Endothelial cell of umbilical vein (primary cell): ENCODE measurements at regions not wholly inside any gene's neighbourhood (a gene's known extent, or its start where the extent isn't known, plus 50 kb on each side); places are given as distances from the start of the nearest gene placed in this dataset.

Source experiments
- BruUV-seq: library from RNA; stranded (reverse); fragments of 400-500 nt; replicated peaks from 2 replicates; lab custom pipeline; 2021; lab: Mats Ljungman, UMichigan
- CTCF ChIA-PET: fragments of 300-600, 350-600 bp; sonication (Branson Sonifier 250); formaldehyde crosslinking; loops from one replicate; lab custom pipeline; 2021; ENCODE audit warnings: antibody characterized with exemption, inconsistent platforms; lab: Charles Lee
- POLR2A ChIA-PET: fragments of 300-600, 350-600 bp; sonication (Branson Sonifier 250); formaldehyde crosslinking; loops from one replicate; lab custom pipeline; 2021; ENCODE audit warnings: antibody characterized with exemption, inconsistent platforms; lab: Charles Lee
- DNase-seq: peaks from one replicate; pipeline ENCODE4 v3.0.0-alpha.2; 2011; ENCODE audit warnings: low read depth, low spot score
- FAIRE-seq: peaks from 2 replicates; lab custom pipeline; 2011; peaks lifted over from hg19 to GRCh38; lab: Jason Lieb, UNC
- H2AFZ ChIP-seq: 2 replicates; pipeline ENCODE4 v1.6.0; 2012; ENCODE audit warnings: low read depth, low read length, control low read depth, inconsistent platforms
- H3K27ac ChIP-seq: 2 replicates; pipeline ENCODE4 v1.5.1; 2011; ENCODE audit warnings: low read depth, mild to moderate bottlenecking, control low read depth, low read length, moderate library complexity; ENCODE audit not compliant: insufficient read depth
- H3K27me3 ChIP-seq, 2 experiments: 2 replicates each; pipeline versions ENCODE4 v1.6.0 to v1.6.1; 2011; ENCODE audit warnings: low read length in 2 of 2, mixed read lengths in 1 of 2; ENCODE audit not compliant: control insufficient read depth in 2 of 2, insufficient read depth in 2 of 2
- H3K36me3 ChIP-seq, 2 experiments: 2 replicates in 1 of 2; 3 replicates in 1 of 2; pipeline ENCODE4 v1.5.1; 2011; ENCODE audit warnings: low read length in 2 of 2, mild to moderate bottlenecking in 1 of 2, moderate library complexity in 1 of 2; ENCODE audit not compliant: control insufficient read depth in 2 of 2, insufficient read depth in 2 of 2; ENCODE audit errors: extremely low read depth in 1 of 2
- H3K4me1 ChIP-seq: 3 replicates; pipeline ENCODE4 v1.5.1; 2011; ENCODE audit warnings: mild to moderate bottlenecking, low read length; ENCODE audit not compliant: control insufficient read depth, insufficient read depth; ENCODE audit errors: extremely low read depth
- H3K4me2 ChIP-seq: 2 replicates; pipeline ENCODE4 v1.6.1; 2011; ENCODE audit warnings: low read length, control low read depth, mixed read lengths; ENCODE audit not compliant: insufficient read depth
- H3K4me3 ChIP-seq, 3 experiments: fragments of 200-600 bp in 1 of 3; sonication (generic), shearing (Covaris generic) in 1 of 3; replicated peaks in 1 of 3; 2 replicates each; pipeline ENCODE4 v1.5.1; 2011 to 2016; ENCODE audit warnings: control low read depth in 3 of 3, low read length in 3 of 3, mild to moderate bottlenecking in 2 of 3, inconsistent platforms in 1 of 3, low read depth in 1 of 3, moderate library complexity in 1 of 3; ENCODE audit not compliant: insufficient read depth in 1 of 3
- H3K79me2 ChIP-seq: 2 replicates; pipeline ENCODE4 v1.6.0; 2012; ENCODE audit warnings: low read length, inconsistent platforms; ENCODE audit not compliant: control insufficient read depth, insufficient read depth
- H3K9ac ChIP-seq: replicated peaks from 2 replicates; pipeline ENCODE3; 2011; ENCODE audit warnings: low read length, control low read depth; ENCODE audit not compliant: insufficient read depth; ENCODE audit errors: extremely low read depth
- H3K9me1 ChIP-seq: replicated peaks from 3 replicates; pipeline ENCODE4 v1.6.0; 2011; ENCODE audit warnings: mild to moderate bottlenecking, low read length; ENCODE audit not compliant: control insufficient read depth, insufficient read depth; ENCODE audit errors: extremely low read depth
- H3K9me3 ChIP-seq: replicated peaks from 2 replicates; pipeline ENCODE4 v1.5.1; 2012; ENCODE audit warnings: low read length, inconsistent platforms; ENCODE audit not compliant: control insufficient read depth, insufficient read depth
- H4K20me1 ChIP-seq: replicated peaks from 2 replicates; pipeline ENCODE3; 2011; ENCODE audit warnings: mild to moderate bottlenecking, low read length; ENCODE audit not compliant: control insufficient read depth, insufficient read depth; ENCODE audit errors: extremely low read depth
- EZH2 ChIP-seq: IDR thresholded peaks from 2 replicates; pipeline ENCODE4 v1.6.1; 2012; ENCODE audit warnings: borderline replicate concordance, low read depth, mild to moderate bottlenecking, moderate library complexity, low read length, inconsistent platforms; ENCODE audit not compliant: severe bottlenecking
- FOS ChIP-seq: IDR thresholded peaks from 2 replicates; pipeline ENCODE4 v1.6.1; 2011; ENCODE audit warnings: mild to moderate bottlenecking, low read length, moderate library complexity, borderline replicate concordance; ENCODE audit not compliant: insufficient read depth
- GATA2 ChIP-seq: IDR thresholded peaks from 2 replicates; pipeline ENCODE4 v1.7.0; 2011; ENCODE audit warnings: low read depth, mild to moderate bottlenecking, moderate library complexity, mixed read lengths, low read length; ENCODE audit not compliant: insufficient read length, insufficient read depth
- JUN ChIP-seq: IDR thresholded peaks from 2 replicates; pipeline ENCODE4 v1.6.1; 2011; ENCODE audit warnings: borderline replicate concordance, low read depth; ENCODE audit not compliant: insufficient read length, insufficient read depth
- MYC ChIP-seq: IDR thresholded peaks from one replicate; pipeline ENCODE4 v1.6.1; 2011; ENCODE audit warnings: mild to moderate bottlenecking, low read depth, low read length
- POLR2A ChIP-seq: IDR thresholded peaks from 2 replicates; pipeline ENCODE4 v1.6.1; 2012; ENCODE audit warnings: low read depth, mild to moderate bottlenecking, control low read depth, low read length
- POLR2AphosphoS5 ChIP-seq: IDR thresholded peaks from 2 replicates; pipeline ENCODE4 v1.6.1; 2012; ENCODE audit warnings: low read depth, mild to moderate bottlenecking, control low read depth, low read length, moderate library complexity; ENCODE audit not compliant: insufficient read depth
- dilution Hi-C: fragments of 300-500 bp; cut with MboI; formaldehyde crosslinking; loops from one replicate; pipeline ENCODE4 v1.15.0; 2019; ENCODE audit warnings: low sequenced_read_pairs; ENCODE audit not compliant: extremely low pct_ligation_motif_present
- intact Hi-C: fragments of 100-400 bp; cut with micrococcal nuclease; formaldehyde crosslinking; loops from one replicate; pipeline ENCODE4 v1.10.0; 2022
- TF ChIP-seq, protein P1 (sequence below), 2 donors: IDR thresholded peaks; 1 replicate in 1 of 2; 2 replicates in 1 of 2; pipeline ENCODE4 v1.5.1; 2011; ENCODE audit warnings: low read length in 2 of 2, mild to moderate bottlenecking in 2 of 2, moderate library complexity in 2 of 2, control low read depth in 1 of 2, inconsistent platforms in 1 of 2, low read depth in 1 of 2; ENCODE audit not compliant: insufficient read depth in 1 of 2; ENCODE audit errors: extremely low read depth in 1 of 2
- TF ChIP-seq, protein P2 (sequence below): IDR thresholded peaks from 2 replicates; pipeline ENCODE4 v1.6.1; 2011; ENCODE audit not compliant: insufficient read depth, insufficient read length

DNA sequence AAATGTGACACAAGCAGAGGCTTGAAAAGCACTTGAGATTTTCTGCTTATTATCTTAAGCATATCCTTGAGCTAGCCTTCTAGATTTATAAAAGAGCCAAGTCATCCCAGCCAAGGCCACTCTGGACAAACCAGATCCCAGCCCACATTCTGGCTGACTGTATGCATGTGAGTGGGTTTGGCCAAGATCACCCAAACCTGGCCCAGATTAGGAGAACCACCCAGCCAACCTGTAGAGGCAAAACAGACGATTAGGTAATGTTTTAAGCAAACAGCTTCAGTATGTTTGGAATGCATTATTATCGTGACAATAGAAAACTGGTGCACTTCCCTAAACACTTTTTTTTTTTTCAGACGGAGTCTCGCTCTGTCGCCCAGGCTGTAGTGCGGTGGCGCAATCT, 151.9 kb downstream of the SPATA31D1 start:
- no peaks in the 10 kb centered on the region for H4K20me1 ChIP-seq
- H3K27me3 ChIP-seq: no peaks in the 10 kb centered on the region
- H3K4me2 ChIP-seq: no peak overlapping the region
- no TSS peak for BruUV-seq
- H3K4me3 ChIP-seq: no peak overlapping the region
- intact Hi-C loops (no loop called here), dilution Hi-C loops (no loop called here)
- no peaks in the 10 kb centered on the region for H3K9me3 ChIP-seq
- FAIRE-seq: no peak
- no peak for DNase-seq
- H3K9ac ChIP-seq: no peak overlapping the region
- H3K27ac ChIP-seq: no peak overlapping the region
- ChIA-PET CTCF (interaction anchor here (1.0 kb wide), 2 partner anchors 13 kb away, joined by 3 read pairs; no protein-coding TSS in a partner anchor), POLR2A (no interaction called here)
- no peaks in the 10 kb centered on the region for H3K9me1 ChIP-seq
- H3K4me1 ChIP-seq: no peaks in the 10 kb centered on the region
- no peak overlapping the region for H2AFZ ChIP-seq
- TF ChIP-seq, protein P1, sequence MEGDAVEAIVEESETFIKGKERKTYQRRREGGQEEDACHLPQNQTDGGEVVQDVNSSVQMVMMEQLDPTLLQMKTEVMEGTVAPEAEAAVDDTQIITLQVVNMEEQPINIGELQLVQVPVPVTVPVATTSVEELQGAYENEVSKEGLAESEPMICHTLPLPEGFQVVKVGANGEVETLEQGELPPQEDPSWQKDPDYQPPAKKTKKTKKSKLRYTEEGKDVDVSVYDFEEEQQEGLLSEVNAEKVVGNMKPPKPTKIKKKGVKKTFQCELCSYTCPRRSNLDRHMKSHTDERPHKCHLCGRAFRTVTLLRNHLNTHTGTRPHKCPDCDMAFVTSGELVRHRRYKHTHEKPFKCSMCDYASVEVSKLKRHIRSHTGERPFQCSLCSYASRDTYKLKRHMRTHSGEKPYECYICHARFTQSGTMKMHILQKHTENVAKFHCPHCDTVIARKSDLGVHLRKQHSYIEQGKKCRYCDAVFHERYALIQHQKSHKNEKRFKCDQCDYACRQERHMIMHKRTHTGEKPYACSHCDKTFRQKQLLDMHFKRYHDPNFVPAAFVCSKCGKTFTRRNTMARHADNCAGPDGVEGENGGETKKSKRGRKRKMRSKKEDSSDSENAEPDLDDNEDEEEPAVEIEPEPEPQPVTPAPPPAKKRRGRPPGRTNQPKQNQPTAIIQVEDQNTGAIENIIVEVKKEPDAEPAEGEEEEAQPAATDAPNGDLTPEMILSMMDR (IDR thresholded peaks at IDR 0.05; ENCODE audit: extremely low read depth in 1 of 2, insufficient read depth in 1 of 2, low read depth in 1 of 2, low read length in 2 of 2): no peak
- TF ChIP-seq POLR2AphosphoS5 (no peak), GATA2 (no peak), MYC (no peak), FOS (no peak)
- no peaks in the 10 kb centered on the region for H3K79me2 ChIP-seq
- no peaks in the 10 kb centered on the region for H3K36me3 ChIP-seq

DNA sequence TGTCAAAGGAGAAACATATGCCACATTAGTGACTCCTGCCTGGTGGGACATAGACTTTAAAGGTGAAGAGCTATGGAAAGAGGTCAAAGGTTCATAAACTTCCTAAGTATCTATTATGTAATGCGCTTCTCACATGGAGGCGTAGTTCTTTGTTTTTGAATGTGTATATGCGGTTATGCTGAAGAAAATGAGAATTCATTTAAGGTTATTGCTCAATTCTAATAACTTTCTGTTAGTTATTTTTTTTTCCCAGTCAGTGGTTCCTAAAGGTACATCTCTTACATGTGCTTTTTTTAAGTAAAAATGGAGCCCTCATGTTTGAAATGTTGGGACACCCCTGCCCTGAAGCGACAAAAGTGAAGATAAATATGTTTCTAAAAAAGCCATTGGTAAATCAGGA, 156.2 kb downstream of the SPATA31D1 start:
- POLR2A ChIA-PET: no interaction called here
- TF ChIP-seq POLR2A (no peak), JUN (no peak), MYC (no peak), GATA2 (no peak), EZH2 (no peak), POLR2AphosphoS5 (no peak), FOS (no peak)
- TF ChIP-seq, protein P2, sequence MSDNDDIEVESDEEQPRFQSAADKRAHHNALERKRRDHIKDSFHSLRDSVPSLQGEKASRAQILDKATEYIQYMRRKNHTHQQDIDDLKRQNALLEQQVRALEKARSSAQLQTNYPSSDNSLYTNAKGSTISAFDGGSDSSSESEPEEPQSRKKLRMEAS: no peak
- DNase-seq: no peak
- H2AFZ ChIP-seq: no peak overlapping the region
- dilution Hi-C loops (no loop called here), intact Hi-C loops (no loop called here)
- FAIRE-seq: no peak
- no peak overlapping the region for H3K4me2 ChIP-seq
- H3K9ac ChIP-seq: no peak overlapping the region
- no peaks in the 10 kb centered on the region for H3K79me2 ChIP-seq
- no peaks in the 10 kb centered on the region for H3K4me1 ChIP-seq
- no peaks in the 10 kb centered on the region for H3K9me3 ChIP-seq
- no TSS peak for BruUV-seq
- H3K36me3 ChIP-seq: no peaks in the 10 kb centered on the region
- H3K4me3 ChIP-seq: no peak overlapping the region
- no peaks in the 10 kb centered on the region for H3K9me1 ChIP-seq
- CTCF ChIA-PET: no interaction called here
- H4K20me1 ChIP-seq: no peaks in the 10 kb centered on the region
- H3K27me3 ChIP-seq: no peaks in the 10 kb centered on the region
- H3K27ac ChIP-seq: no peak overlapping the region
